ENCODE measurements at regions not wholly inside any gene's neighbourhood (a gene's known extent, or its start where the extent isn't known, plus 50 kb on each side); places are given as distances from the start of the nearest gene placed in this dataset.
A peak's percentile ranks its signal among the peaks of the same experiment; 100 is the strongest.

DNA sequence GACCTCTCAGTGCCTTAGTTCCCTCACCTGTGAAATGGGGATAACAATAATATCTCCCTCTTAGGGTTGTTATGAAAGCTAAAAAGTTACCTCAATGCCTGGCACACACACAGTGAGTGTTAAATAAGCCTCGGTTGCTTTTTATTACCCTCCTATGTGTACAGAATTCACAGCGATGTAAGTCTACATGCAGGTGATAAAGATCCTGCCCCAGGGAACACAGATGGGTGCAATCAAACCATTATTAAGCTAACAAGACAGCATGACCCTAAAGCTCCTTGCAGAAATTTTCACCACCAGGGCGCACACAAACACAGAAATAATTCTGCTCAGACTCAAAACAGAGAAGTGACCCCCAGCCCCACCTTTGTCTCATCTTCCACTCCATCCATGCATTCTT lies 261.9 kb downstream of the SNX10 start:
- no peak for DNase-seq (ENCODE audit: low spot score)

- DNase-seq (ENCODE audit: low spot score): peak; percentile 75
Measured at GRCh38 chr7:26554952-26555351, 263.3 kb downstream of the SNX10 start.

- DNase-seq (ENCODE audit: low spot score): no peak
Measured at GRCh38 chr7:26556061-26556881, 264.6 kb downstream of the SNX10 start.

DNA sequence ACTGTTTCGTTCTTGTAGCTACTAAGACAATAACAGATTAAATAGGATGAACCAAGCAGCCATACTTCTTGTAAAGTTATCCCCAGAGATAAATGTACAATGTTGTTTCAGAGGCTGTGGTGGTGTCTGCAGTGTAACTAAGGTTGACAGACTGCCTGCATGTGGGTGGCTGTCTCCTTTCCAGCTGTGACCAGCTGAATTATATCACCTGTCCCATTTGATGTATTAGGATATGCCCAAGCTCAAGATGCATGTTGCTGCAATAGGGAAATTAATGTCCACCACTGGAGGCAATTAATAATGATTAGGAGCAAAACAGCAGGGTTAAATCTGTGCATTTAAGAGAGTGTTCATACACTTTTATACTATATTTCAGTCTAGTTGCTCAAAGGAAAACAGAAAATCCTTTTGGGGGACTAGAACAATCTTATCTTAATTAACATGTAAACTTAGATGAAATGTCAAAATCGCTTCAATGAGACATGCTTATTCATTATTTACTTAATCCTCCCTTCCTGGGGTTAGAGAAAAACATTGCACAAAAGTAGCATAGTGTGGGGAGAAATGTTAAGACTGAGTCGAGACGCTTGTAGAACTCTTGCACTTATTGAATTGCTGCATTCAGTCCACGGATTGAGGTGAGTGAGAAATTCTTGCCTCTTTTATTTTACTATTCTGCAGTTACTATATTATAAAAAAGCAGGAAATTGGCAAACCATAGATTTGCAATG lies 269.0 kb downstream of the SNX10 start:
- DNase-seq (ENCODE audit: low spot score): no peak

DNA sequence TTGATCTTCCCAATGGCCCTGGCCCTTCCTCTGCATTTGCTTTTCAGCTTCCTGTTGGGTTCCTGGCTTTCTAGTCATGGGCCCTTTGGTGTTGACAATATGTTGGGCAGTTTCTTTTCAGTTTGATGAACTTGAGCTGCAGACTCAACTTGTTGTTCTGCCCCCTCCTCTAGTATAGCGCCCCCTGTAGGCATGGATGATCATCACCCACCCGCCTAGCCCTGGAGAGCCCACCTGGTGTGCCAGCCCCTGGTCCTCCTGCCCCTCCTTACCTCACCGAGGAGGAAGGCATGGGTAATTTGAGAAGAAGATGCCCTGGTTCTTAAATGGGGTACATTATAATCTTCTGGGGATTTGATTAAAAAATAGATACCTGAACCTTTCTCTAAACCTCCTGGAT lies 271.2 kb downstream of the SNX10 start:
- no peak for DNase-seq (ENCODE audit: low spot score)

DNA sequence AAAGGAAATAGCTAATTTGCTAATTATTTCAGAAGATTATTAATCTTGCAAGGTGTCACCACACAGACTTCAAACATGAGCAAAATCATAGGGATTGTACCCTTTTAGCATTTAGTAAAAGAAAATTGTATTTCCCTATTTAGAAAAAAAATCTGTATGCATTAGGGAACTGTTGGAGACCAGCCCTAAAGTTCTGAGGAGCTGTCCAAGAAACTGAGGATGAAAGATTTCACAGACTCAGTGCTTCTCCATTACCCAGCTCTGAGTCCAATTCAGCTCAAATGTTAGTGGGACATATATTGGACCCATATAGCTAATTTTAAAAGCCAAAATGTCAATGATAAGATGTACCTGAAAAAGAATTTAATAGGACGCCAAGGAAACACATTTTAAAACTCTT lies 271.7 kb downstream of the SNX10 start:
- DNase-seq (ENCODE audit: low spot score): no peak

GRCh38 chr7:26567266-26567665 lies 275.6 kb downstream of the SNX10 start:
- DNase-seq (ENCODE audit: low spot score): peak; percentile 81

DNA sequence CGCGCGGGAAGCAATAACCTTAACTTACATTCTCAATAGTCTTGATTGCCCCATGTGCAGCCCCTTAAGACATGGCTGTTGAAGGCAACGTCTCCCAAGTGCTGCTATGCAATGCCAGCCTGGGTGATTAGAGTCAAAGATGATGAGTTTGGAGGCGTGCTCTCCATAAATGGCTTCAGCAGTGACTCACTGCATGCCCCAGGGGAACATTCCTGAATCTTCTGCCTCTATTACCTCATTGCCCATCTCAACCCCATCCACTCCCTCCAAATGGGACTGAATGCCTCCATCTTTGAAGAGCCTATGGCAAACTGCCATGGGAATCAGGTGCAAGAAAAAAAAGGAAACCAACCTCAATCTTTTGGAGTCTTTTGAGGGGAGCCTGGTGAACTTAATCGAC lies 282.8 kb downstream of the SNX10 start:
- DNase-seq (ENCODE audit: low spot score): peak; percentile 29

DNA sequence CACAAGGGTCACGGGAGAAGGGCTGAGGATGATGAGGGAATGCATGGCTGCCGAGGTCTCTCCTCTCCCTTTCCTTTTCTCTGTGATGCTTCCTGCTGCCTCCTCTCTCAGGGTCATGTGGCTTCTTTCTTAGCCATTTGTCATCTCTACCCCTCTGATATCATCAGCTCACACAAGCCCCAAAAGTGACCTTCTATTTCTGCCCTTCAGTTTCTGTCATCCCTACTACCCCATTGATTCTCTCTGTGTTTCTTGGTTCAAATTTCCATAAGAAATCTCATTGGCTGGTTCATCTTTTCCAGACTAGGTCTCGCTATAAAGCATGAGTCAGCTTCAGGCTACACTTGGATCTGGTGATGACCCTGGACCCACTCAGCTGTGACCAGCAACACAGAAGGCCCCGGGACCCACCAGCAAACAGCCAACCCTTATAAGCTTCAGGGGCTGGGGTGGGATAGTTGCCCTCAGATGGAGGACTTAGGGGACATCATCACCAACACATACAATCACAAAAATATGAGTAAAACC lies 284.3 kb downstream of the SKAP2 start:
- DNase-seq (ENCODE audit: low spot score): no peak

GRCh38 chr7:26580711-26581110 lies 283.7 kb downstream of the SKAP2 start:
- no peak for DNase-seq (ENCODE audit: low spot score)

DNA sequence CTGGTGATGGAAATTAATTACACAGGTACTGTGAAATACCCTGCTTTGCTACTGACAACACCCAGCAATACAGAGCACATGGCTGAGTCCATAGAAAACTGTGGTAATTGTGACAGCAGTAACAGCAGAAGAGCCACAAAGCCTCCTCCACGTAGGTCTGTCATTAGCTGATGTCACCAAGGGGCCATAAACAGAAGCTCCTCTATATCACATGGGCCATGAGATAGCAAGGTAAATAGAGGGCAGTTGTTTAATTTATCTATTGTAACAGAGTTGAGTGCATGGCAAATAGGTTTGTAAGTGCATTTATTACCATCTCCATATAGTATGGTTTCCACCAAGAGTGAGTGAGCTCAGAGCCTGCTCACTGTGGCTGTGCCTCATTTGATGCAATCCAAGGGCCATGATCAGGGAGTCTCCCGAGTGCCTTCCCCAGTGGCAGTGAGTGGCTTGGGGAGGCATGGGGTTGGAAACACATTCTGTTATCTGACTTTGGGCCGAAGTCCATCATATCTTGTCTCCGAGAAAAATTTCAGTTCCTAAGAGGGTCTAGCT lies 281.2 kb downstream of the SKAP2 start:
- no peak for DNase-seq (ENCODE audit: low spot score)

DNA sequence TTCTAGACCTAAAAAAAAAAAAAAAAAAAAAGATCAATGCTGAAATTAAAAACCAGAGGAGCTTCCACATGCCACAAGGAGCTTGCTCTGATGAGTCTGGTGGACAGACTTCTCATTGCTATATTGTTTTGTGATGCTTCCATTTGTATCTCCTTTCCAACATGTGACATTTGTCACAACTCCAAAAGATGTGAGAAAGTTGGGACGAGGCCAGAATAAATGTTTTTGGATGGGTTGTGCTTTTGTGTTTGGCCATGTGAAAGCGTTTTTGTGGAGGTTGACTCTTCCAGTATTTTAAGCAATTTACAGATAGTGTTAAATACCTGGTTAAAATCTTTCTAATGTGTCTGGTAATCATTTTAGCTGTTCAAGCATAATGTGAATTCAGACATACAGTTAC lies 280.1 kb downstream of the SKAP2 start:
- no peak for DNase-seq (ENCODE audit: low spot score)

DNA sequence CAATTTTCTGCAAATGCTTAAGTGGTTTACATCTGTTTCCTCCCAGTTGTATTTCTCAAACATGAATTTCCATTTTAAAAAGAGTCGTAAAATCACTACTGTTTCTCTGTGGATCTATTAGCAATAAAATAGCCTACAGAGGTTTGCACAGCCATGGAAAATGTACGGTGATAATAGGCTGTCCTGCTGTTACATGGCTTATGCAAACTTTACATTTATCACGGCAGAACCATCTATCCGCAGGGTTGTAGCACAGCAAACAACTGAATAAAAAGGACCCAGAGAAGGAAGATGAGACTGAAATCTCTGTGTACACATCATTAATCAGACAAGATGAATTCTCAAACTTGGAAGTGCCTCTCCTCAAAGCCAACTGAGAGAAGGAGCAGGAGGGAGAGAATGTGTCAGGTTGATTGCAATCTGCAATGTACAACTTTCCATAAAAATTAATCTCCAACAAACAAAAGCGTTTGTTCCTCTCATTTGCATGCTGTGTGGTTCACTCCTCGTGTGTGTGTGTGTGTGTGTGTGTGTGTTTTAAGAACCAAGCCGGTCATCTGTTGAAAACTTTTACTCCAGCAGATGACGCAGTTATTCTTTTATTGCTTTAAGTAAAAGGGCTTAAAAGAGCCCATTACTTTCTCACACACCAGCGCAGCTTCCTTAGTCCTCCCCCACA lies 279.3 kb downstream of the SKAP2 start:
- no peak for DNase-seq (ENCODE audit: low spot score)

DNA sequence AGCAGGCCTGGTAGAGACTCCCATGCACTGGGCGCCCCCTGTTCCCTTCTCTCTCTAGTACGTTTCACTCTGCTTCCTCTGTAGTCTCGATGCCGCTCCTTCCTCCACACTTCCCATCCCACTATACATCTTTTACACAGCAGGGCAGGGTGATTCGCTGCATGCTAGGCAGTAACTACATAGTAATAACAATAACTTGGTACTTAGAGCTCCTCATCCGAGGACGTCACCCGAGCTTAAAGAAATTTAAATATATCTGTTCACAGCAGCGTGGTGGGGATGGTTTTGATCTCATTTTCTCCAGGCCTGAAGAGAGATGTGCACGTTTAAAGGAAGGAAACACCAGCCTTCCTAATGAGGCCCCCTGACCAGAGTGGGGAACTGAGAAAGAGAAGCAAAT lies 276.9 kb downstream of the SKAP2 start:
- DNase-seq (ENCODE audit: low spot score): no peak

- DNase-seq (ENCODE audit: low spot score): no peak
Measured at GRCh38 chr7:26588511-26588910, 275.9 kb downstream of the SKAP2 start.

DNA sequence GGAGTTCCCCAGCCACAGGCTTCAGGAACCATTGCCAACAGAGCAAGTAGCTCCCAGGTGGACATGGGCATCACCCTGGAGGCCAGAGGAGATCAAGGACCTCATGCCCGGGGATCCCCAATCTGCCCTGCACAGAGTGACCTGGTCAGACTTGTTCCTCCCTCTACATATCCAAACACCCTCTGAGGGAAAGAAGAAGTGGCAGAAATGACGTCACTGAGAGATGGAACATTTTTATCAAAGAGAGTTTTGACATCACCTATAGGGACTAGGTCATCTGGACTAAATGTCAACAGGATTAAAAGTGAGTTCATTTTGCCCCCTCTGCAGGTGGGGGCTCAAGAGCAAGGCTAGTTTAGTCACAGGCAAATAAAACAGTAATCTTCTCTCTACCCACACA lies 273.7 kb downstream of the SKAP2 start:
- DNase-seq (ENCODE audit: low spot score): no peak

GRCh38 chr7:26592011-26592410 lies 272.4 kb downstream of the SKAP2 start:
- no peak for DNase-seq (ENCODE audit: low spot score)

DNA sequence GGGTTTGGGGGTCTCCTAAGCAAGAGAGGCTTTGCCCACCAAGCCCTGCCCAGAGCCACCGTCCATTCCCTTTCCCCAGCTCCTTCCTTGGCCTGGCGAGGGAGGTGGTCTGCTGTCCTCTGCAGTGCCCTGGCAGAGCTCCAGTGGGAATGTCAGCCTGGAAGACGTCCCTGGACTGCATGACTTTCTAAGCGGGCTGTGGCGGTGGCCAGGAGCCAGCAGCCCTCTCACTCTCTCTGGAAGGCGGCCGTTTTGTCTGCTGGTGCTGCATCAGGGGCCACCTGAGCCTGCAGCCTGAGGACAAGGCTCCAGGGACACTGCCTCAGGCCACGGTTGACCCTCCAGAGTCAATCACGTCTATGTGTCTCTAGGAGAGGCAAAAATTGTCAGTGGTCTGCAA lies 271.0 kb downstream of the SKAP2 start:
- DNase-seq (ENCODE audit: low spot score): no peak

DNA sequence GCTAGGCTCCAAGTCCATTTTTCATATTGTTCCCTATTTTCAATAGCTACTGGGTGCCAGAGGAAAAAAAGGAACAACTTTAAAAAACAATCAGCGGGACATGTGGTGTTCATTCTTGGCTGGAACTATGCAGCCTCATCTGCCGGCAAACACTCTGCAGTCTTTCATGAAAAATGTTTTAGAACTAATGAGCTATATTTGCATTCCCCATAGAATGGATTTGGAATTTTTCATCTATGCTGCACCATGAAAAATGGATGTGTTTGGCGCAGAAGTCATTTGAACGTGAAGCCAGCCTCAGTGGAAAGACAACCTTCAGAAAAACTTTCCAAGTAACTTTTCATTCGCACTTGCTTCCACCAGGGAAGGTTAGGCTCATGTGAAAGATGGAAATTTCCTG lies 270.5 kb downstream of the SKAP2 start:
- DNase-seq (ENCODE audit: low spot score): no peak

DNA sequence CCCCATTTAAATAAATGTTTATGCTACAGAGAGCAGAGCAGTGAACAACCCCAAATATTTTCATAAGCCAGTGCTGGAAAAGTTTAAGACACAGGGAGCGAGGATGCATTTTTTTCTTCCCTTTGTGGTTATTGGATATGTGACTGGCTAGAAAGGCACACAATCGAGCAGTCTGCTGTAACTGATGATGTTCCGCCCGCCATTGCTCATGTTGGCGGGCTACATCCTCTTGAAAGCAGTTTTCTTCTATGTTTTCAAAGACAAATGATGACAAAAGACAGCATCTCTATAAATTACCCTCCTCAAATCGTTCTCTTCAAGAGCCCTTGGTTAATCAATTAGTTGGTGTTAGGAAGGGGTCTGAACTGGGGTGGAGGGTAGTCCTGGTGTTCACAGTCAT lies 269.8 kb downstream of the SKAP2 start:
- no peak for DNase-seq (ENCODE audit: low spot score)

DNA sequence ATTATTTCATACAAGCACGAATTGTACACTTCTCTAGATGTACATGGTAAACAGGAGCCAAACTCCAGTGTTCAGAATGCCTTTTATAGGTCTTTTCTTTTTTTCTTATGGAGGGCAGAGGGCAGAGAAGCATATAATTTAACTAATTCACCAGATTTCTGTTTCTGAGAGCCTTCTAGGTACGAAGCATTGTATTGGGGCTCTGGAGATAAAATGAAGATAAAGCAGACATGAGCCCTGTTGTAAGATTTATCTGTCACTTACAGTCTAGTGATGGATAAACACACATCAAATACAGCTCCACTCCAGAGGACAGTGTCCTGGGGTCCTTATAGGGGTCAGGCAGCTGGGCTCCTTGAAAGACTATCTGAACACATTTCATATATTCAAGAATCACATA lies 265.5 kb downstream of the SKAP2 start:
- DNase-seq (ENCODE audit: low spot score): no peak

GRCh38 chr7:26599982-26600381 lies 264.4 kb downstream of the SKAP2 start:
- no peak for DNase-seq (ENCODE audit: low spot score)
